ENCODE measurements at regions not wholly inside any gene's neighbourhood (a gene's known extent, or its start where the extent isn't known, plus 50 kb on each side); places are given as distances from the start of the nearest gene placed in this dataset.
A peak's percentile ranks its signal among the peaks of the same experiment; 100 is the strongest.
"Not testable (repeated sequence)": the region's sequence is repeated elsewhere in the genome, so short reads cannot be mapped to it uniquely, and the experiment has no call there.

GRCh38 chr12:105855361-105856047 is 283.2 kb downstream of the NUAK1 start:
- DNase-seq = no peak

DNA sequence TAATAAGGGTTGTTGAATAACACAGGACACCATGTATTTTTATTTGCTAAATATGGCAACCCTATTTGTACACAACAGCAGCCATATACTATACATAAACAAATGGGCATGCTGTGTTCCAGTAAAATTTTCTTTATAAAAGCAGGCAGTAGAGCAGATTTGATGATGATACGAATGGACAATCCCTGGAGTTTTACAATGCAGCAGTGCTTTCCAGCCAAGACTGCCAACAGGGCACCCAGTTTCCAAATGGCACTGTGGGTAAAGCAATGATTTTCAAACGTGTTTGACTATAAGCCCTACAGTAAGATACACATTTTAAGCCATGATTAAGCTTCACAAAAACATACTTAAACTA is 282.7 kb downstream of the NUAK1 start:
- no peak for DNase-seq

- no peak for DNase-seq
Measured at GRCh38 chr12:105858981-105859710, 279.6 kb downstream of the NUAK1 start.

DNA sequence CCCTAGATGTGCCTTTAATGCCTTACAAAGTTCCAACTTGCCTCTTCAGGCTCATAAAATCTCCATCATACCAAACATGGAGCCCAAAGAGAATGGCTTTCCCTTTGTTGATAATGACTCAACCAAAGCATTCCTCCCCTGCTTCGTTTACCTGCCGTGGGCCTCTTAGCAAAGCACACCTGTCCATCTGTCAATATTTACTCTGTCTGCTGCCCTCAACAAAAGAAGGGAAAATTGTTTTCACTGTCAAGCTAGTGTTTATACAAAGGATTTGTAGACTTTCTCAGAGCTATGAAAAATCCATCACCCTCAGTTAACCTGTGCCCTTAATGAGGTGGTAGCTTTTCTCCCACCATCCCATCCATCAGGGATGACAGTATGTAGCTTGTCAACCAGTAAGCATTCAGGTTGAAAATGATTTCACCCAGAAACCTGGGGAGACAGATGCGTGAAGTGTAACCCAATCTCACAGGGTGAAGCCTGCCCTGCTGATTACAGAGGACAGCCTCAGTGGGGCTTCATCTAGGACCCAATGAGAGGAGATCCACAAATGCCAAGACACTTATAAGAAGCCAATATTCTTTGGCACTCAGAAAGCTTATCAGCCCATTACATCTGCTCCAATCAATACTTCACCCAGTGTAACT is 278.1 kb downstream of the NUAK1 start:
- peak; percentile 93 for DNase-seq

DNA sequence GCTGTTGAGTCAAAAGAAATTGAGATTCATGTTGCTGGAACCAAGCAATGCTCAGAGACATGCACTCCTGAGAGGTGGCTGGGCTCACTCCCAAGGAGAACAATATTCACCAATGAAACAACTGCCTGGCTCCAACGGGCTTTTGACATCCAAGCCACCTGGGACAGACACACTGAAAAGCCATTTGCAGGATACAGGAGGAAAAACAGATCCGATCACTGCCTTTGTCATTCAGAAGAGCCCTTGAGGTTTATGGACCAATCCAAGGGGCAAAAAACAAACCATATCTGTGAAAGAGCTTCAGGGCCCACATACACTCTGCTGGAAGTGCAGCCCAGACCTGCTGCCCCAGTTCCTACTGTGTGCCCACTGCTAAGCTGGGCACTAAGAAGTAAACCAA is 277.5 kb downstream of the NUAK1 start:
- no peak for DNase-seq

DNA sequence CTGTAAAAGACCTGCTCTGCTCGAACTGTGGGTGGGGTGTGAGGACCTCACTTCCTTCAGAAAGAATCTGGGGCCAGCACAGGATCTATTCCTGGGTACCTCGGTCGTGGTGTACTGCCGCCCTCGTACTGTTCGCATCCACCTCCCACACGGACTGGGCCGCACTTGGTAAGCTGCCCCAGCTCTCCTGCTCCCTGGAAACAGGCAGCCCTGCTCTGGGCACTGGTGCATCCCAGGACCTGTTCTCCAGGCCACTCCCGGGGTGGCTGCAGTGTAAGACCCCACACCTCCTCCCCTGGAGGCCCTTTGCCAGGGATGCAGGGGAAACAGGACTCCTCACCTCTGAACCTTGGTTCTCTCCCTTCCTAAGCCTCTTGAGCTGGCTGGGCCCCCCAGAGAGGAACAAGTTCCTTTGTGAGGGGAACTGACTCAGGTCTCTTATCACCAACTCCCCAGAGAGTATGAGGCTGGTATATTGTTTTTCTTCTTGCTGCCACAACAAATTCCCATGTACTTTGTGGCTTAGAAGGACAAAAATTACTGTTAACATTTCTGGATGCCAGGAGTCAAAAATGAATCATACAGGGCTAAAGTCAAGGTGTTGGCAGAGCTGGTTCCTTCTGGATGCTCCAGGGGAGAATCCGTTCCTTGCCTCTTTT is 276.5 kb downstream of the NUAK1 start:
- no peak for DNase-seq

- DNase-seq = no peak
Measured at GRCh38 chr12:105864316-105864715, 274.4 kb downstream of the NUAK1 start.

- DNase-seq = no peak
Measured at GRCh38 chr12:105864901-105865300, 273.9 kb downstream of the NUAK1 start.

DNA sequence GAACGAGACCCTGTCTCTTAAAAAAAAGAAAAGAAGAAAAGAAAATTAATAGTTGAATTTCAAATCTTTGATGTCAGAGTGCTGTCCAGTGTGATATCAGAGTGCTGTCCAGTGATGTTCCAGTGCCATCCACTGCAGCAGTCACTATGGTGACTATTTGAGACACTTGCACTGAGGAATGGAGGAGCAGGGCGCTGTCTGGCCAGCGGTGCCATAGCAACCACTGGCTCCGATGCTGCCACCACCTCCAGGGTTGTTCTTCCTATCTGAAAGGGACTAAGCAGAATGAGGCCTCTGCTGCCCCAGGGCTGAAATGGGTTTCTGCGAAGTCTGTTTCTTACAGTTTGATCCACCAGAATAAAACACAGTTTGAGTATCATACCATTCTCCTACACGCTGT is 272.9 kb downstream of the NUAK1 start:
- DNase-seq = no peak

GRCh38 chr12:105874121-105874520 is 264.6 kb downstream of the NUAK1 start:
- no peak for DNase-seq

DNA sequence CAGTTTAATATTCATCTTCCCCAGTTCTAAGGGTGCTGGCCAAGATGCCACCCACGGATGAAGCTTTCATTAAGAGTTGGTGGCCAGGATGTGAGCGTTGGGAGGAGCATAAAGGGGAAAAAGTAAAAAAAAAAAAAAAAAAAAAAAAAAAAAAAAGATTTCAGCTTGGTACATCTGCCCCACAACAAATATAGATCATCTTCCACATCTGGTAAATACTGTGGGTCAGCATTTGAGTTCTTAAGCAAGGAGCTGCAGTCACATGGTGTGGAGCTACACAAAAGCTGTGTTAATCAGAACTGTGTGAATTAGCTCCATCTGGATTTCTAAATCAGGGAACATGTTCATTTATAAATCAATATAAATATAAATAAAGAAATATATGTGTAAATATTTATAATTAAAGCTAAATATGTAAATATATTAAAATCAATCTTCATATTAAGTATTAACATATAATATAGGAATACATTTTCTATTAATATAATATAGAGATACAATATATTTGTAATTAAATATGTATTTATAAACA is 262.3 kb downstream of the NUAK1 start:
- DNase-seq = no peak

DNA sequence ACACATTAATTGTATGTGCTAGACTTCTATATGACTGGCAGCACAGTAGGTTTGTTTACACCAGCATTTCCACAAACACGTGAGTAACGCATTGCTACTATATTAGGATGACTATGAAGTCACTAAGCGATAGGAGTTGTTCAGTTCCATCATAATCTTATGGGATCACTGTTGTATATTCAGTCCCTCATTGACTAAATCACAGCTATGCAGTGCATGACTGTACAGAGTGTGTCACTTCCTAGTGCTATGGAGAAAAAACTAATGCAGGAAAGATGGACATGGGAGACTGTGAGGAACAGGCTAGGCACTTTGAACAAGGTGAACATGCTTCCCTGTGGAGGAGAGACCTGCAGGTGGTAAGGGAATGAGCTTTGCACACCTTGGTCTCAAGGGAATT is 259.8 kb downstream of the NUAK1 start:
- no peak for DNase-seq

- DNase-seq = no peak
Measured at GRCh38 chr12:105880824-105881388, 257.8 kb downstream of the NUAK1 start.

GRCh38 chr12:105882404-105882803 is 256.4 kb downstream of the NUAK1 start:
- DNase-seq = no peak

GRCh38 chr12:105887131-105887530 is 251.6 kb downstream of the NUAK1 start:
- no peak for DNase-seq

DNA sequence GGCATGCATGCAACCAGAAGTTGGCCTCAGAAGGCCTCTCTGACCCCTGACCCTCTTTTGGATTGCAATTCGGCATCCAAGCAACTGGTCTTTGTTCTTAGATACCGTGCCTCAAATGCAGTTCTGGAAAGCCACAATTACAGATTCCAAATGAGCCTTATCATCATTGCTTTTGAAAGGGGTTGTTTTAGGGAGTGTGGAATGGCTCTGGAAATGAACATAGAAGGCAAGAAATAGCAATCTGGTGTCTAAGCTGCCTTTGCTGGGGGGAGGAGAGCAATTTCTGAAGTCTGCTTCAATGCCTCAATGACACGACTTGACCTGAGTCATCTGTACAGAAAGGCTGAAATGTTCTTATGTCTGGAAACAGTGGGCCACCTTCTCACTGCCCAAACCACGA is 250.1 kb downstream of the NUAK1 start:
- no peak for DNase-seq

DNA sequence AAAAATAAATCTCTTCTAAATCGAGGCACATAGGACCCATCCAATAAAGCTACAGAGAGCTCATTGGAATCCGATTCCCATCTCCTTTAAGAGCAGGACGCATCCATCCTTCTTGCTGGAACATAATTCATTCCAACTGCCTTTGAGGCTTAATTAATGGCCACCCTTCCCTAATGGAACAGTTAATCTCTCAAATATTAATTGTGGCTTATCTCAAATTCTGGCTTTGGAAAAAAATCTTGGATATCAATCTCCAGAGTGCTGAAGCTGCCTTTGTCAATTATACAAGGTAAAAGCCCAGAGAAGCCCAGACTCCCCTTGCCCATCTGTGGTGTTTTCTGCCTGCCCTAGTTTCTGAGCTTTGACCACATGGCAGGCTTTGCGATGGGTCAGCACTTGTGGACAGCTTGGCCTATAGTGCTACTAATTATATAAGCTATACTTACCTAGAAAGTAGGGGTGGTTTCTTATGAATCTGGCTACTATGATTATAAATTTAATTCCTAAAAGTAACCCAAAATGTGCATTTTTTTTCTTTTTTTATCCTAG is 246.3 kb downstream of the NUAK1 start:
- no peak for DNase-seq

DNA sequence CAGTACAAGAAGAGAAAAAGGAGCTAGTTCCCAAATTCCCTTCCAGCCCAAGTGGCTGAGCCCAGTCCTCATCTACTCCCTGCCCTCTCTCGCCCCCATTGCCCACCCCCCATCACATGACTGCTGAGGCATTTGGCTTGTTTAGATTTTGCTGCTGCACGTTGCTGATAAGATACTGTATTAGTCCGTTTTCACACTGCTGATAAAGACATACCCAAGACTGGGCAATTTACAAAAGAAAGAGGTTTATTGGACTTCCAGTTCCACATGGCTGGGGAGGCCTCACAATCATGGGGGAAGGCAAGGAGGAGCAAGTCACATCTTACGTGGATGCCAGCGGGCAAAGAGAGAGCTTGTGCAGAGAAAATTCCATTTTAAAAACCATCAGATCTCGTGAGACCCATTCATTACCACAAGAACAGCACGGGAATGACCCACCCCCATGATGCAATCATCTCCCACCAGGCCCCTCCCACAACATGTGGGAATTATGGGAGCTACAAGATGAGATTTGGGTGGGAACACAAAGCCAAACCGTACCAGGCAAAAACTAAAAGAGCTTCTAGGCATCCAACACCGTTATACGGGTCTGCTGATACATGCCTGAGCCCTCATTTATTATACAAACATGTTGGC is 243.4 kb downstream of the NUAK1 start:
- not testable (repeated sequence) for DNase-seq

GRCh38 chr12:105897311-105897725 is 241.4 kb downstream of the NUAK1 start:
- no peak for DNase-seq

- not testable (repeated sequence) for DNase-seq
Measured at GRCh38 chr12:105898271-105898670, 240.5 kb downstream of the NUAK1 start.

DNA sequence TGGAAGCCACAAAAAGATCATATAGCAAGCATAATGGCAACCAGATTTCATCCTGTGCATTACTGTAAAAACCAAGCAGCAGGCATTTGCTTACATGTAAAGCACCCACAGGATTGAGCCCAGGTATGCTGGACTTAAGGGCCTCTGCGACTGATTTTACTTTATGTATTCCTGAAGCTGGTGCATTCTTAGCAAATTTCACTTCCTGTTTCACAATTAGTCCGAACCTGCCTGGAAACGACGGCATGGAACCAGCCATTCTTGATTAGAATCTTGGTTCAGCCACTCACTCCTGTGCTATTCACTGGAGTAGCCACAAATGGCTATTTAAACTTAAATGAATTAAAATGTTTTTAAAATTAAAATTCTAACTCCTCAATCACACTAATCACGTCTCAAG is 239.2 kb downstream of the NUAK1 start:
- DNase-seq = no peak

GRCh38 chr12:105906561-105906960 is 232.2 kb downstream of the NUAK1 start:
- DNase-seq = no peak
